Nephron (organoid): ENCODE measurements at regions not wholly inside any gene's neighbourhood (a gene's known extent, or its start where the extent isn't known, plus 50 kb on each side); places are given as distances from the start of the nearest gene placed in this dataset.

ENCODE experiments used
- H3K27ac Mint-ChIP-seq, 3 experiments: 2 replicates each; pipeline ENCODE4 v1.8.0; 2020; ENCODE audit warnings: mixed read lengths in 3 of 3, mild to moderate bottlenecking in 2 of 3, moderate library complexity in 1 of 3
- H3K27me3 Mint-ChIP-seq: 2 replicates; pipeline ENCODE4 v1.8.0; 2021; ENCODE audit warnings: low read depth, mild to moderate bottlenecking, moderate library complexity, mixed read lengths
- H3K36me3 Mint-ChIP-seq: 2 replicates; pipeline ENCODE4 v1.8.0; 2020; ENCODE audit warnings: low read depth, mixed read lengths
- H3K4me1 Mint-ChIP-seq: 2 replicates; pipeline ENCODE4 v1.8.0; 2020; ENCODE audit warnings: mixed read lengths
- H3K4me3 Mint-ChIP-seq, 3 experiments: 2 replicates each; pipeline ENCODE4 v1.8.0; 2020; ENCODE audit warnings: mild to moderate bottlenecking in 3 of 3, mixed read lengths in 3 of 3, moderate library complexity in 2 of 3
- H3K9me3 Mint-ChIP-seq: 2 replicates; pipeline ENCODE4 v1.8.0; 2020; ENCODE audit warnings: mixed read lengths
- CTCF ChIP-seq, 3 experiments: fragments of 200-600 bp; sonication (generic); IDR thresholded peaks; one replicate each; pipeline ENCODE4 v1.5.0; 2021; ENCODE audit warnings: antibody characterized with exemption in 3 of 3; ENCODE audit not compliant: unreplicated experiment in 3 of 3

- H3K4me1 Mint-ChIP-seq: peaks cover 34% of the 10 kb centered on the region
- H3K27ac Mint-ChIP-seq: no peak overlapping the region
- H3K36me3 Mint-ChIP-seq: no peaks in the 10 kb centered on the region
- H3K9me3 Mint-ChIP-seq: no peaks in the 10 kb centered on the region
- H3K27me3 Mint-ChIP-seq: peaks cover 10% of the 10 kb centered on the region
- no peak for TF ChIP-seq CTCF (IDR thresholded peaks at IDR 0.05; ENCODE audit: unreplicated experiment in 3 of 3)
- H3K4me3 Mint-ChIP-seq: no peak overlapping the region
Measured at GRCh38 chr2:37447446-37447845, 103.0 kb downstream of the QPCT start.

- no peak overlapping the region for H3K4me3 Mint-ChIP-seq
- H3K36me3 Mint-ChIP-seq: no peaks in the 10 kb centered on the region
- H3K27me3 Mint-ChIP-seq: peaks cover 10% of the 10 kb centered on the region
- TF ChIP-seq CTCF (IDR thresholded peaks at IDR 0.05; ENCODE audit: unreplicated experiment in 3 of 3): no peak
- peak overlapping the region; percentile 39 to 71 (median 57) for H3K27ac Mint-ChIP-seq
- H3K4me1 Mint-ChIP-seq: peaks cover 32% of the 10 kb centered on the region
- no peaks in the 10 kb centered on the region for H3K9me3 Mint-ChIP-seq
Measured at GRCh38 chr2:37448342-37449120, 104.1 kb downstream of the QPCT start.

- Mint-ChIP-seq H3K9me3 (no peaks in the 10 kb centered on the region), H3K27me3 (peaks cover 10% of the 10 kb centered on the region), H3K36me3 (no peaks in the 10 kb centered on the region), H3K4me1 (peaks cover 35% of the 10 kb centered on the region), H3K27ac (peak overlapping the region; percentile 21 to 71 (median 39)), H3K4me3 (peak overlapping the region in 1 of 3 experiments; percentile 11)
- TF ChIP-seq CTCF (IDR thresholded peaks at IDR 0.05; ENCODE audit: unreplicated experiment in 3 of 3): no peak
Measured at GRCh38 chr2:37449761-37450296, 105.4 kb downstream of the QPCT start.

GRCh38 chr2:37453027-37453426, 108.6 kb downstream of the QPCT start:
- Mint-ChIP-seq H3K4me3 (no peak overlapping the region), H3K9me3 (no peaks in the 10 kb centered on the region), H3K36me3 (no peaks in the 10 kb centered on the region), H3K4me1 (peaks cover 55% of the 10 kb centered on the region), H3K27me3 (no peaks in the 10 kb centered on the region), H3K27ac (no peak overlapping the region)
- TF ChIP-seq CTCF (IDR thresholded peaks at IDR 0.05; ENCODE audit: unreplicated experiment in 3 of 3): no peak

GRCh38 chr2:37454851-37455762, 110.7 kb downstream of the QPCT start:
- Mint-ChIP-seq H3K9me3 (no peaks in the 10 kb centered on the region), H3K27me3 (no peaks in the 10 kb centered on the region), H3K36me3 (no peaks in the 10 kb centered on the region), H3K4me3 (no peak overlapping the region), H3K4me1 (peaks cover 49% of the 10 kb centered on the region), H3K27ac (peak overlapping the region; percentile 22 to 29 (median 29))
- TF ChIP-seq CTCF (IDR thresholded peaks at IDR 0.05; ENCODE audit: unreplicated experiment in 3 of 3): no peak
